ENCODE measurements at regions not wholly inside any gene's neighbourhood (a gene's known extent, or its start where the extent isn't known, plus 50 kb on each side); places are given as distances from the start of the nearest gene placed in this dataset.

- TF ChIP-seq, protein P1, sequence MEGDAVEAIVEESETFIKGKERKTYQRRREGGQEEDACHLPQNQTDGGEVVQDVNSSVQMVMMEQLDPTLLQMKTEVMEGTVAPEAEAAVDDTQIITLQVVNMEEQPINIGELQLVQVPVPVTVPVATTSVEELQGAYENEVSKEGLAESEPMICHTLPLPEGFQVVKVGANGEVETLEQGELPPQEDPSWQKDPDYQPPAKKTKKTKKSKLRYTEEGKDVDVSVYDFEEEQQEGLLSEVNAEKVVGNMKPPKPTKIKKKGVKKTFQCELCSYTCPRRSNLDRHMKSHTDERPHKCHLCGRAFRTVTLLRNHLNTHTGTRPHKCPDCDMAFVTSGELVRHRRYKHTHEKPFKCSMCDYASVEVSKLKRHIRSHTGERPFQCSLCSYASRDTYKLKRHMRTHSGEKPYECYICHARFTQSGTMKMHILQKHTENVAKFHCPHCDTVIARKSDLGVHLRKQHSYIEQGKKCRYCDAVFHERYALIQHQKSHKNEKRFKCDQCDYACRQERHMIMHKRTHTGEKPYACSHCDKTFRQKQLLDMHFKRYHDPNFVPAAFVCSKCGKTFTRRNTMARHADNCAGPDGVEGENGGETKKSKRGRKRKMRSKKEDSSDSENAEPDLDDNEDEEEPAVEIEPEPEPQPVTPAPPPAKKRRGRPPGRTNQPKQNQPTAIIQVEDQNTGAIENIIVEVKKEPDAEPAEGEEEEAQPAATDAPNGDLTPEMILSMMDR (IDR thresholded peaks at IDR 0.05; ENCODE audit: low read depth, low read length, missing control alignments), result no peak
- DNase-seq (ENCODE audit: low read depth), result no peak
- in situ Hi-C loops (cut with HindIII; ENCODE audit: low sequenced_read_pairs), result no loop called here
- H3K4me3 ChIP-seq (ENCODE audit: low read depth, low read length), result no peak overlapping the region
Observed at GRCh38 chr6:135759831-135760230, 91.7 kb upstream of the PDE7B start.

- in situ Hi-C loops (cut with HindIII; ENCODE audit: low sequenced_read_pairs), result no loop called here
- no peak overlapping the region for H3K4me3 ChIP-seq (ENCODE audit: low read depth, low read length)
- DNase-seq (ENCODE audit: low read depth), result no peak
- TF ChIP-seq, protein P1 (IDR thresholded peaks at IDR 0.05; ENCODE audit: low read depth, low read length, missing control alignments), result no peak
Observed at GRCh38 chr6:135774006-135774405, 77.5 kb upstream of the PDE7B start.

DNA sequence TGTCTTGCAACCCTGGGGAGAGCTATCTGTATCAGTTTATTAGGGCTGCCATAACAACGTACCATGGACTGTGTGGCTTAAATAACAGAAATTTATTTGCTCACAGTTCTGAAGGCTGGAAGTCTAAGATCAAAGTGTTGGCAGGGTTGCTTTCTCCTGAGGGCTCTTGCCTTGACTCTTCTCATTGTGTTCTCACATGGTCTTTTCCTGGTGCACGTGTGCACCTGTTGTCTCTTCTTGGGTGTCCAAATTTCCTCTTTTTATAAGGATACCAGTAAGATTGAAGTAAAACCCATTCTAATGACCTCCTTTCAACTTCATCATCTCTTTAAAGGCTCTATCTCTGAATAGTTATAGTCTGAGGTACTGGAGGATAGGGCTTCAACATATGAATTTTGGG, 72.3 kb upstream of the PDE7B start:
- no peak for DNase-seq (ENCODE audit: low read depth)
- in situ Hi-C loops (cut with HindIII; ENCODE audit: low sequenced_read_pairs), result no loop called here
- no peak overlapping the region for H3K4me3 ChIP-seq (ENCODE audit: low read depth, low read length)
- TF ChIP-seq, protein P1 (IDR thresholded peaks at IDR 0.05; ENCODE audit: low read depth, low read length, missing control alignments), result no peak

DNA sequence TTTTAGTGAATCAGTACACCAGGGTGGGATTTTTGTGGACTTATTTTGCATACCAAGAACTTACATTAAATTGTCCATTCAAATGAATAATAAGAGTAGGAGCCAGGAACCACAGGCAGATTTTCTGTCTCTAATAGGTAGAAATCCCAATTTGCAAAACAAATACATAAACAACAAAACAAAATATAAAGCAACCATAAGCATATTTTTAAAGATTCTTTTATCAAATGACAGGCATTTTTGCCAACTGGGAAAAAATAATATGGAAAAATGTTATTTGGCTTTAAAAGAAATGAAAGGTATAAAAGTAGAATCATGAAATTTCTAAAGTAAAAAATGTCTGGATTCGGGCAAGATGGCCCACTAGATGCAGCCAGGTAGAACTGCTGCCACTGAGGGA, 71.2 kb upstream of the PDE7B start:
- TF ChIP-seq, protein P1 (IDR thresholded peaks at IDR 0.05; ENCODE audit: low read depth, low read length, missing control alignments), result no peak
- in situ Hi-C loops (cut with HindIII; ENCODE audit: low sequenced_read_pairs), result no loop called here
- H3K4me3 ChIP-seq (ENCODE audit: low read depth, low read length), result no peak overlapping the region
- DNase-seq (ENCODE audit: low read depth), result no peak

DNA sequence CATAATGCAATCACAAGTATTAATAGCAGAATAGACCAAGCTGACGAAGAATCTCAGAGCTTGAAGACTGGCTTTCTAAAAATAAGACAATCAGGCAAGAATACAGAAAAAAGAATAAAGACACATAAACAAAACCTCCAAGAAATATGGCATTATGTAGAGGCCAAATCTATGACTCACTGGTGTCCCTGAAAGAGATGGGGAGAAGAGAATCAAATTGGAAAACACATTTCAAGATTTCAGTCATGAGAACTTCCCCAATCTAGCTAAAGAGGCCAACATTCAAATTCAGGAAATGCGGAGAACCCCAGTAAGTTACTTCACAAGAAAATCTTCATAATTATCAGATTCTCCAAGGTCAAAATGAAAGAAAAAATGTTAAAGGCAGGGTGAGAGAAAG, 69.0 kb upstream of the PDE7B start:
- in situ Hi-C loops (cut with HindIII; ENCODE audit: low sequenced_read_pairs), result no loop called here
- no peak overlapping the region for H3K4me3 ChIP-seq (ENCODE audit: low read depth, low read length)
- TF ChIP-seq, protein P1 (IDR thresholded peaks at IDR 0.05; ENCODE audit: low read depth, low read length, missing control alignments), result no peak
- no peak for DNase-seq (ENCODE audit: low read depth)

- DNase-seq (ENCODE audit: low read depth), result no peak
- in situ Hi-C loops (cut with HindIII; ENCODE audit: low sequenced_read_pairs), result no loop called here
- TF ChIP-seq, protein P1 (IDR thresholded peaks at IDR 0.05; ENCODE audit: low read depth, low read length, missing control alignments), result no peak
- no peak overlapping the region for H3K4me3 ChIP-seq (ENCODE audit: low read depth, low read length)
Observed at GRCh38 chr6:135784507-135784906, 67.0 kb upstream of the PDE7B start.

Measured in astrocyte of the cerebellum (primary cell).